Ovary (tissue), 3 donors: ENCODE measurements at regions not wholly inside any gene's neighbourhood (a gene's known extent, or its start where the extent isn't known, plus 50 kb on each side); places are given as distances from the start of the nearest gene placed in this dataset.

Experiments used
- EP300 ChIP-seq: sonication (generic); formaldehyde crosslinking; IDR thresholded peaks from one replicate; pipeline ENCODE4 v1.6.1; 2017; ENCODE audit warnings: antibody characterized with exemption
- POLR2A ChIP-seq: fragments of 450-650 bp; IDR thresholded peaks from one replicate; pipeline ENCODE4 v1.6.1; 2017; ENCODE audit warnings: antibody characterized with exemption, mild to moderate bottlenecking, moderate library complexity
- TF ChIP-seq, protein P1 (sequence below), 3 donors: fragments of 450-650 bp in 2 of 3; fragments of 200-600 bp in 1 of 3; IDR thresholded peaks; one replicate each; pipeline versions ENCODE4 v1.5.1 to v1.8.0; 2016 to 2022; ENCODE audit warnings: antibody characterized with exemption in 3 of 3, mild to moderate bottlenecking in 1 of 3
- donor health status: DM: no; HTN: no; CAD: no.

DNA sequence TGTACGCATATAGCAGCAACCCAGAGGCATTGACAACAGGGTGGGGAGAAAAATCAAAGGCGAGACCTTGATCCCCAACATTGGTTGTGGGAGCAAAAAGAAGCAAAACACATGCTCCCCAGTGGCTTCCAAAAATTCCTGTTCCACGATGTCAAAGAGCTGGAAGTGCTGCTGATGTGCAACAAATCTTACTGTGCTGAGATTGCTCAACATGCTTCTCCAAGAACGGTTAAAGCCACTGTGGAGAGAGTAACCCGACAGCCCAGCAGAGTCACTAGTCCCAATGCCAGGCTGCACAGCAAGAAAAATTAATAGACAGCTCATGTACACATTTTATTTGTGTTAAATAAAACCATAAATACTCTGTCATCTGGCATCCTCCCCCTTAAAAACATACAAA, 179.9 kb upstream of the PFN2 start:
- TF ChIP-seq, protein P1, sequence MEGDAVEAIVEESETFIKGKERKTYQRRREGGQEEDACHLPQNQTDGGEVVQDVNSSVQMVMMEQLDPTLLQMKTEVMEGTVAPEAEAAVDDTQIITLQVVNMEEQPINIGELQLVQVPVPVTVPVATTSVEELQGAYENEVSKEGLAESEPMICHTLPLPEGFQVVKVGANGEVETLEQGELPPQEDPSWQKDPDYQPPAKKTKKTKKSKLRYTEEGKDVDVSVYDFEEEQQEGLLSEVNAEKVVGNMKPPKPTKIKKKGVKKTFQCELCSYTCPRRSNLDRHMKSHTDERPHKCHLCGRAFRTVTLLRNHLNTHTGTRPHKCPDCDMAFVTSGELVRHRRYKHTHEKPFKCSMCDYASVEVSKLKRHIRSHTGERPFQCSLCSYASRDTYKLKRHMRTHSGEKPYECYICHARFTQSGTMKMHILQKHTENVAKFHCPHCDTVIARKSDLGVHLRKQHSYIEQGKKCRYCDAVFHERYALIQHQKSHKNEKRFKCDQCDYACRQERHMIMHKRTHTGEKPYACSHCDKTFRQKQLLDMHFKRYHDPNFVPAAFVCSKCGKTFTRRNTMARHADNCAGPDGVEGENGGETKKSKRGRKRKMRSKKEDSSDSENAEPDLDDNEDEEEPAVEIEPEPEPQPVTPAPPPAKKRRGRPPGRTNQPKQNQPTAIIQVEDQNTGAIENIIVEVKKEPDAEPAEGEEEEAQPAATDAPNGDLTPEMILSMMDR (IDR thresholded peaks at IDR 0.05), result no peak
- TF ChIP-seq EP300, result no peak
- TF ChIP-seq POLR2A, result no peak
